ENCODE measurements at regions not wholly inside any gene's neighbourhood (a gene's known extent, or its start where the extent isn't known, plus 50 kb on each side); places are given as distances from the start of the nearest gene placed in this dataset.

DNA sequence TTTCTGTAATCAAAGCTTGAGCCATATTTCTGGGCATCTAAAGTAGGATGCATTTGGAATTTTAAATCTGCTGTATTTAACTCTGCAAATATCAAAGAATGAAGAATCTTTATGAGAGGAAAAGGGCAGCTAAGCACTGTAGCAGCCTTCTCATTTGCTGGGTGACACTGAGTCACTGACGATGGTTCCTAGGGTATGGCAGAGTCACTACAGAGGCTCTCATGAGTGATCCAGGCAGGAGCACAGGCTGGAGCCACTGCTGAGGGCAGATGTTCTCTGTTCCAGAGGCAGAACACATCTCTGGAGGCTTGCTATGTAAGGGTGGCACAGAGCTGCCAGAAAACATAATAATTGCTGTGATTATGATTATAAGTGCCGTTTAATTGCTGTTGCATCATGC, 340.7 kb upstream of the HTR2A start:
- no peak for TF ChIP-seq POLR2A (IDR thresholded peaks at IDR 0.05)
- TF ChIP-seq, protein P1, sequence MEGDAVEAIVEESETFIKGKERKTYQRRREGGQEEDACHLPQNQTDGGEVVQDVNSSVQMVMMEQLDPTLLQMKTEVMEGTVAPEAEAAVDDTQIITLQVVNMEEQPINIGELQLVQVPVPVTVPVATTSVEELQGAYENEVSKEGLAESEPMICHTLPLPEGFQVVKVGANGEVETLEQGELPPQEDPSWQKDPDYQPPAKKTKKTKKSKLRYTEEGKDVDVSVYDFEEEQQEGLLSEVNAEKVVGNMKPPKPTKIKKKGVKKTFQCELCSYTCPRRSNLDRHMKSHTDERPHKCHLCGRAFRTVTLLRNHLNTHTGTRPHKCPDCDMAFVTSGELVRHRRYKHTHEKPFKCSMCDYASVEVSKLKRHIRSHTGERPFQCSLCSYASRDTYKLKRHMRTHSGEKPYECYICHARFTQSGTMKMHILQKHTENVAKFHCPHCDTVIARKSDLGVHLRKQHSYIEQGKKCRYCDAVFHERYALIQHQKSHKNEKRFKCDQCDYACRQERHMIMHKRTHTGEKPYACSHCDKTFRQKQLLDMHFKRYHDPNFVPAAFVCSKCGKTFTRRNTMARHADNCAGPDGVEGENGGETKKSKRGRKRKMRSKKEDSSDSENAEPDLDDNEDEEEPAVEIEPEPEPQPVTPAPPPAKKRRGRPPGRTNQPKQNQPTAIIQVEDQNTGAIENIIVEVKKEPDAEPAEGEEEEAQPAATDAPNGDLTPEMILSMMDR (IDR thresholded peaks at IDR 0.05), result no peak

Data from adrenal gland (tissue), 5 donors.